ENCODE measurements at regions not wholly inside any gene's neighbourhood (a gene's known extent, or its start where the extent isn't known, plus 50 kb on each side); places are given as distances from the start of the nearest gene placed in this dataset.

DNA sequence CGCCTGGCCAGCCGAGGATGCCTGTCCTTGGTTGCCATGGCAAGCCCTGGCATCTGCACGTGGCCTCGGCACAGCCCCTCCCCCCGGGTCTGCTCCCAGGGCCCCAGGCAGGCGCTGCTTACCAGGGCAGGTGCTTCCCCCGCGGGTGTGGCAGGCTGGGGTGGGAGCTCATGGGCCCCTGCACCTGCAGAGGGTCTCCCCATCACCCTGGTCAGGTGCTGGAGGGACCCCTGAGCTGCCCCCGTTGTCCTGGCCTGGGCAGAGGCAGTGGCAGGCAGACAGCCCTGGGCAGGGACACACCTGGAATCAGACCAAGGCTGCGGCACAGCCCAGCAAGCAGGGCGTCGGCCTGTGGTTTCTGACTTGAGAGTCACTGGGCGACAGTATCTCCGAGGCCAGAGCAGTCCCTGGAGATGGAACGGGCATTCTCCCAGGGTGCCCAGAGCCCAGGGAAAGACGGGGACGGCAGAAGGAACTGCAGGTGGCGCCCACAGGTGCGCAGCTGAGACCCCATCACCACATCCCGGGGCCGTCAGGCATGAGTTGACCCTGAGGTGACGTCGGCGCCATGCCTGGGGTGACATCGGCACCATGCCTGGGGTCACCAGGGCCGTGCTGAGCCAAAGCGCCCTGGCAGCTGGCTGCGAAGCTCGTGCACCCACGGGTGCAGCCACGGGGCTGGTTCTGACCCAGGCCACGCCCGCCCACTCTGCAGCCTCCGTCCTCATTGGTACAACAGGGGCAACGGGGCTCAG, 56.1 kb upstream of the FBRSL1 start:
- TF ChIP-seq, protein P1, sequence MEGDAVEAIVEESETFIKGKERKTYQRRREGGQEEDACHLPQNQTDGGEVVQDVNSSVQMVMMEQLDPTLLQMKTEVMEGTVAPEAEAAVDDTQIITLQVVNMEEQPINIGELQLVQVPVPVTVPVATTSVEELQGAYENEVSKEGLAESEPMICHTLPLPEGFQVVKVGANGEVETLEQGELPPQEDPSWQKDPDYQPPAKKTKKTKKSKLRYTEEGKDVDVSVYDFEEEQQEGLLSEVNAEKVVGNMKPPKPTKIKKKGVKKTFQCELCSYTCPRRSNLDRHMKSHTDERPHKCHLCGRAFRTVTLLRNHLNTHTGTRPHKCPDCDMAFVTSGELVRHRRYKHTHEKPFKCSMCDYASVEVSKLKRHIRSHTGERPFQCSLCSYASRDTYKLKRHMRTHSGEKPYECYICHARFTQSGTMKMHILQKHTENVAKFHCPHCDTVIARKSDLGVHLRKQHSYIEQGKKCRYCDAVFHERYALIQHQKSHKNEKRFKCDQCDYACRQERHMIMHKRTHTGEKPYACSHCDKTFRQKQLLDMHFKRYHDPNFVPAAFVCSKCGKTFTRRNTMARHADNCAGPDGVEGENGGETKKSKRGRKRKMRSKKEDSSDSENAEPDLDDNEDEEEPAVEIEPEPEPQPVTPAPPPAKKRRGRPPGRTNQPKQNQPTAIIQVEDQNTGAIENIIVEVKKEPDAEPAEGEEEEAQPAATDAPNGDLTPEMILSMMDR (conservative IDR thresholded peaks at IDR 0.05), result no peak
- no peak for TF ChIP-seq ZFX (IDR thresholded peaks at IDR 0.05)

Data from C4-2B (cell line).